ENCODE measurements at regions not wholly inside any gene's neighbourhood (a gene's known extent, or its start where the extent isn't known, plus 50 kb on each side); places are given as distances from the start of the nearest gene placed in this dataset.

- Histone ChIP-seq H3K36me3 (ENCODE audit: control insufficient read depth in 1 of 2, insufficient read depth in 2 of 2, low read length in 2 of 2) (no peaks in the 10 kb centered on the region), H3K27me3 (ENCODE audit: insufficient read depth, low read length) (no peaks in the 10 kb centered on the region), H3K9me2 (ENCODE audit: insufficient read depth) (no peaks in the 10 kb centered on the region), H2AFZ (ENCODE audit: low read depth, low read length, poor library complexity, severe bottlenecking) (no peak overlapping the region), H3K27ac (ENCODE audit: low read depth, low read length) (no peak overlapping the region), H3K9me3 (ENCODE audit: control insufficient read depth in 1 of 2, insufficient read depth in 1 of 2, low read depth in 1 of 2, low read length in 2 of 2) (no peaks in the 10 kb centered on the region), H4K20me1 (ENCODE audit: insufficient read depth) (no peaks in the 10 kb centered on the region), H3K4me2 (ENCODE audit: low read length) (no peak overlapping the region), H3K4me1 (ENCODE audit: control insufficient read depth in 1 of 2, insufficient read depth in 2 of 2, low read length in 2 of 2) (no peaks in the 10 kb centered on the region), H3K9ac (ENCODE audit: low read length) (no peak overlapping the region), H3K4me3 (replicated peaks in 1 of 2; ENCODE audit: low read depth in 1 of 2, low read length in 2 of 2) (no peak overlapping the region), H3K79me2 (ENCODE audit: insufficient read depth, low read length) (no peaks in the 10 kb centered on the region)
- no peak for DNase-seq (ENCODE audit: low read depth, low spot score)
- ChIA-PET CTCF (no interaction called here), POLR2A (no interaction called here), RAD21 (ENCODE audit: low non-redundant PET in 1 of 2, low total read pairs in 2 of 2, uncharacterized antibody in 2 of 2, unreplicated experiment in 2 of 2) (no interaction called here)
- intact Hi-C loops (cut with micrococcal nuclease) = loop anchor here (2.0 kb wide), 1 partner anchor 17 kb away; no protein-coding TSS in a partner anchor
- BruUV-seq (replicated peaks) = no TSS peak
- TF ChIP-seq TCF7L2 (IDR thresholded peaks at IDR 0.05; ENCODE audit: borderline replicate concordance, extremely low read depth, insufficient read depth, insufficient read length) (no peak), FOSL1 (IDR thresholded peaks at IDR 0.05; ENCODE audit: low read depth) (no peak), POLR2AphosphoS5 (IDR thresholded peaks at IDR 0.05; ENCODE audit: low read depth, low read length) (no peak), EGR1 (IDR thresholded peaks at IDR 0.05; ENCODE audit: low read depth) (no peak), ELF1 (IDR thresholded peaks at IDR 0.05; ENCODE audit: borderline replicate concordance, low read depth) (no peak), SP1 (IDR thresholded peaks at IDR 0.05; ENCODE audit: low read depth) (no peak), ZFX (IDR thresholded peaks at IDR 0.05) (no peak)
- TF ChIP-seq, protein P1, sequence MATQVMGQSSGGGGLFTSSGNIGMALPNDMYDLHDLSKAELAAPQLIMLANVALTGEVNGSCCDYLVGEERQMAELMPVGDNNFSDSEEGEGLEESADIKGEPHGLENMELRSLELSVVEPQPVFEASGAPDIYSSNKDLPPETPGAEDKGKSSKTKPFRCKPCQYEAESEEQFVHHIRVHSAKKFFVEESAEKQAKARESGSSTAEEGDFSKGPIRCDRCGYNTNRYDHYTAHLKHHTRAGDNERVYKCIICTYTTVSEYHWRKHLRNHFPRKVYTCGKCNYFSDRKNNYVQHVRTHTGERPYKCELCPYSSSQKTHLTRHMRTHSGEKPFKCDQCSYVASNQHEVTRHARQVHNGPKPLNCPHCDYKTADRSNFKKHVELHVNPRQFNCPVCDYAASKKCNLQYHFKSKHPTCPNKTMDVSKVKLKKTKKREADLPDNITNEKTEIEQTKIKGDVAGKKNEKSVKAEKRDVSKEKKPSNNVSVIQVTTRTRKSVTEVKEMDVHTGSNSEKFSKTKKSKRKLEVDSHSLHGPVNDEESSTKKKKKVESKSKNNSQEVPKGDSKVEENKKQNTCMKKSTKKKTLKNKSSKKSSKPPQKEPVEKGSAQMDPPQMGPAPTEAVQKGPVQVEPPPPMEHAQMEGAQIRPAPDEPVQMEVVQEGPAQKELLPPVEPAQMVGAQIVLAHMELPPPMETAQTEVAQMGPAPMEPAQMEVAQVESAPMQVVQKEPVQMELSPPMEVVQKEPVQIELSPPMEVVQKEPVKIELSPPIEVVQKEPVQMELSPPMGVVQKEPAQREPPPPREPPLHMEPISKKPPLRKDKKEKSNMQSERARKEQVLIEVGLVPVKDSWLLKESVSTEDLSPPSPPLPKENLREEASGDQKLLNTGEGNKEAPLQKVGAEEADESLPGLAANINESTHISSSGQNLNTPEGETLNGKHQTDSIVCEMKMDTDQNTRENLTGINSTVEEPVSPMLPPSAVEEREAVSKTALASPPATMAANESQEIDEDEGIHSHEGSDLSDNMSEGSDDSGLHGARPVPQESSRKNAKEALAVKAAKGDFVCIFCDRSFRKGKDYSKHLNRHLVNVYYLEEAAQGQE (IDR thresholded peaks at IDR 0.05; ENCODE audit: low read depth) = no peak
- TF ChIP-seq, protein P2, sequence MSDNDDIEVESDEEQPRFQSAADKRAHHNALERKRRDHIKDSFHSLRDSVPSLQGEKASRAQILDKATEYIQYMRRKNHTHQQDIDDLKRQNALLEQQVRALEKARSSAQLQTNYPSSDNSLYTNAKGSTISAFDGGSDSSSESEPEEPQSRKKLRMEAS (IDR thresholded peaks at IDR 0.05) = no peak
- ATAC-seq = no peak
Observed at GRCh38 chr12:42819846-42820245, 230.3 kb upstream of the PRICKLE1 start.
